A549 (cell line): ENCODE measurements at regions not wholly inside any gene's neighbourhood (a gene's known extent, or its start where the extent isn't known, plus 50 kb on each side); places are given as distances from the start of the nearest gene placed in this dataset.
A peak's percentile ranks its signal among the peaks of the same experiment; 100 is the strongest.

Source experiments
- ATAC-seq, 2 experiments: fragments of 200-7000 bp in 1 of 2; fragments of >200 bp in 1 of 2; cut with Nextera tagmentation in 1 of 2; cut with Tn5 transposase in 1 of 2; 3 replicates each; pipeline versions ENCODE4 v1.8.0 to v1.9.1; 2018 to 2020; ENCODE audit warnings: mild to moderate bottlenecking in 1 of 2, moderate library complexity in 1 of 2
- CTCF ChIA-PET: fragments of 300-600 bp; sonication (Branson Sonifier 250); formaldehyde crosslinking; extraction: SDS; loops from one replicate; lab custom pipeline; 2021; ENCODE audit warnings: antibody characterized with exemption, inconsistent platforms; lab: Yijun Ruan, JAX
- POLR2A ChIA-PET: fragments of 350-600 bp; formaldehyde crosslinking; extraction: SDS; loops from one replicate; lab custom pipeline; 2021; ENCODE audit warnings: antibody characterized with exemption, inconsistent platforms; lab: Yijun Ruan, JAX
- DNase-seq, 2 experiments: peaks; one replicate each; pipeline versions ENCODE4 v3.0.0 to v3.0.0-alpha.2; 2011 to 2016; ENCODE audit warnings: low read depth in 1 of 2, low spot score in 1 of 2
- FAIRE-seq: peaks from 2 replicates; lab custom pipeline; 2011; peaks lifted over from hg19 to GRCh38; lab: Jason Lieb, UNC
- H3K27ac ChIP-seq, 2 experiments: fragments of >200 bp; sonication (Bioruptor Twin); formaldehyde crosslinking; 3 replicates each; pipeline ENCODE4 v1.5.1; 2016 to 2017
- H3K4me1 ChIP-seq: fragments of >200 bp; sonication (Bioruptor Twin); formaldehyde crosslinking; 3 replicates; pipeline ENCODE4 v1.6.1; 2016
- H3K4me2 ChIP-seq: fragments of >200 bp; sonication (Bioruptor Twin); formaldehyde crosslinking; 3 replicates; pipeline ENCODE4 v1.6.1; 2016
- H3K4me3 ChIP-seq: fragments of >200 bp; sonication (Bioruptor Twin); formaldehyde crosslinking; 3 replicates; pipeline ENCODE4 v1.5.1; 2016
- H3K9me3 ChIP-seq: fragments of >200 bp; sonication (Bioruptor Twin); formaldehyde crosslinking; 3 replicates; pipeline ENCODE4 v1.6.1; 2016
- BCL3 ChIP-seq: fragments of >200 bp; sonication (Bioruptor Twin); formaldehyde crosslinking; IDR thresholded peaks from 3 replicates; pipeline ENCODE4 v1.6.1; 2016
- BHLHE40 ChIP-seq: IDR thresholded peaks from 2 replicates; pipeline ENCODE4 v1.6.1; 2012; ENCODE audit warnings: low read depth, low read length, inconsistent platforms
- CHD4 ChIP-seq: fragments of 200-600 bp; sonication (generic); IDR thresholded peaks from 2 replicates; pipeline ENCODE4 v1.6.1; 2016; ENCODE audit warnings: antibody characterized with exemption, mild to moderate bottlenecking, borderline replicate concordance
- CTCF ChIP-seq: fragments of >200 bp; sonication (Bioruptor Twin); formaldehyde crosslinking; IDR thresholded peaks from 3 replicates; pipeline ENCODE4 v1.5.1; 2016
- EHF ChIP-seq: fragments of 250-450 bp; sonication (Bioruptor Pico); IDR thresholded peaks from 2 replicates; pipeline ENCODE4 v1.5.0; 2020; ENCODE audit warnings: mild to moderate bottlenecking
- EHMT2 ChIP-seq: fragments of 200-600 bp; sonication (generic); IDR thresholded peaks from 2 replicates; pipeline ENCODE4 v1.6.1; 2016; ENCODE audit warnings: antibody characterized with exemption, low read depth, mild to moderate bottlenecking, moderate library complexity
- ELK1 ChIP-seq: fragments of 150-350 bp; IDR thresholded peaks from 2 replicates; pipeline ENCODE4 v1.6.1; 2014; ENCODE audit warnings: low read depth, mild to moderate bottlenecking, low read length
- FOSL2 ChIP-seq, 2 experiments: fragments of 450-650 bp in 1 of 2; fragments of >200 bp in 1 of 2; sonication (Bioruptor Twin) in 1 of 2; formaldehyde crosslinking; IDR thresholded peaks; 2 replicates each; pipeline versions ENCODE4 v1.5.0 to v1.6.1; 2016 to 2020; ENCODE audit warnings: mild to moderate bottlenecking in 1 of 2, moderate library complexity in 1 of 2
- GATA3 ChIP-seq: IDR thresholded peaks from 2 replicates; pipeline ENCODE4 v1.6.1; 2012; ENCODE audit warnings: borderline replicate concordance
- HOXB13 ChIP-seq: fragments of 250-450 bp; sonication (Bioruptor Pico); IDR thresholded peaks from 2 replicates; pipeline ENCODE4 v1.5.0; 2020; ENCODE audit warnings: low read depth, mild to moderate bottlenecking, moderate library complexity
- HOXB5 ChIP-seq: fragments of 250-450 bp; sonication (Bioruptor Pico); IDR thresholded peaks from 2 replicates; pipeline ENCODE4 v1.5.0; 2020; ENCODE audit warnings: mild to moderate bottlenecking, moderate library complexity
- MAFK ChIP-seq: fragments of 450-650 bp; IDR thresholded peaks from 2 replicates; pipeline ENCODE4 v1.6.1; 2014; ENCODE audit not compliant: partially characterized antibody
- MYC ChIP-seq: IDR thresholded peaks from 2 replicates; pipeline ENCODE4 v1.6.1; 2012; ENCODE audit warnings: mild to moderate bottlenecking, inconsistent platforms, low read length, improper control_type of control experiment, borderline replicate concordance
- POLR2AphosphoS2 ChIP-seq: conservative IDR thresholded peaks from 2 replicates; pipeline ENCODE4 v1.6.1; 2012; ENCODE audit warnings: low read length, improper control_type of control experiment, inconsistent platforms
- RAD21 ChIP-seq, 2 experiments: fragments of >200 bp in 1 of 2; sonication (Bioruptor Twin) in 1 of 2; formaldehyde crosslinking in 1 of 2; IDR thresholded peaks in 1 of 2; conservative IDR thresholded peaks in 1 of 2; 2 replicates in 1 of 2; 3 replicates in 1 of 2; pipeline ENCODE4 v1.6.1; 2012 to 2018; ENCODE audit warnings: inconsistent platforms in 1 of 2
- RARB ChIP-seq: fragments of 250-450 bp; sonication (Bioruptor Pico); IDR thresholded peaks from 2 replicates; pipeline ENCODE4 v1.8.0; 2021; ENCODE audit warnings: mild to moderate bottlenecking, moderate library complexity
- REST ChIP-seq: fragments of 200-600 bp; sonication (generic); IDR thresholded peaks from 2 replicates; pipeline ENCODE4 v1.6.1; 2016; ENCODE audit warnings: antibody characterized with exemption, mild to moderate bottlenecking, moderate library complexity
- RFX5 ChIP-seq: fragments of 450-650 bp; IDR thresholded peaks from 2 replicates; pipeline ENCODE4 v1.7.1; 2014; ENCODE audit warnings: antibody characterized with exemption, mild to moderate bottlenecking, moderate library complexity
- RNF2 ChIP-seq: fragments of 200-600 bp; sonication (generic); IDR thresholded peaks from 2 replicates; pipeline ENCODE4 v1.6.1; 2016; ENCODE audit warnings: low read depth, mild to moderate bottlenecking, antibody characterized with exemption, moderate library complexity, borderline replicate concordance
- SMC3 ChIP-seq: fragments of >200 bp; sonication (Bioruptor Twin); formaldehyde crosslinking; IDR thresholded peaks from 3 replicates; pipeline ENCODE4 v1.6.1; 2018; ENCODE audit warnings: inconsistent platforms
- TFCP2L1 ChIP-seq: fragments of 250-450 bp; sonication (Bioruptor Pico); IDR thresholded peaks from 2 replicates; pipeline ENCODE4 v1.5.0; 2021; ENCODE audit warnings: mild to moderate bottlenecking
- WGBS: methylation state at CpG from one replicate; pipeline ENCODE4 v1.1.6; 2017; ENCODE audit errors: missing lambda C conversion rate; 5-methylcytosine and 5-hydroxymethylcytosine counted together

GRCh38 chr13:84847107-84847506 is 952.1 kb downstream of the SLITRK6 start:
- ATAC-seq = no peak
- H3K4me2 ChIP-seq = no peak overlapping the region
- FAIRE-seq = no peak
- no peaks in the 10 kb centered on the region for H3K4me1 ChIP-seq
- DNase-seq = no peak
- WGBS = 13% methylated on average over 1 of the region's 1 CpG
- POLR2A ChIA-PET = no interaction called here
- no peak overlapping the region for H3K4me3 ChIP-seq
- CTCF ChIA-PET = no interaction called here
- TF ChIP-seq BCL3 = no peak
- TF ChIP-seq EHMT2 = no peak
- no peak for TF ChIP-seq CHD4
- TF ChIP-seq POLR2AphosphoS2 = no peak
- no peak for TF ChIP-seq CTCF
- no peak for TF ChIP-seq TFCP2L1 (CRISPR knock-in tag)
- no peak for TF ChIP-seq EHF
- TF ChIP-seq RARB (CRISPR knock-in tag) = no peak
- TF ChIP-seq MYC = no peak
- TF ChIP-seq REST = no peak
- TF ChIP-seq, all 56 proteins: peak for 0
- Histone ChIP-seq H3K27ac (no peak overlapping the region), H3K9me3 (no peaks in the 10 kb centered on the region)

- Histone ChIP-seq H3K27ac (no peak overlapping the region), H3K4me3 (no peak overlapping the region), H3K4me1 (no peaks in the 10 kb centered on the region), H3K9me3 (no peaks in the 10 kb centered on the region), H3K4me2 (no peak overlapping the region)
- POLR2A ChIA-PET = no interaction called here
- ATAC-seq = no peak
- no peak for FAIRE-seq
- 31% methylated on average over 4 of the region's 4 CpGs for WGBS
- TF ChIP-seq MAFK (peak; percentile 64), HOXB5 (no peak), BHLHE40 (no peak), RFX5 (no peak), RNF2 (no peak), HOXB13 (CRISPR knock-in tag) (no peak)
- CTCF ChIA-PET = interaction anchor here (1.0 kb wide), 1 partner anchor 16 kb away, joined by 3 read pairs; no protein-coding TSS in a partner anchor
- no peak for DNase-seq
Measured at GRCh38 chr13:84845907-84846619, 953.2 kb downstream of the SLITRK6 start.

- DNase-seq (peak; percentile 0 to 10), ATAC-seq (no peak), FAIRE-seq (no peak)
- CTCF ChIA-PET = interaction anchor here (0.7 to 1.5 kb wide), 2 partner anchors 58 to 265 kb away, joined by 3 read pairs; no protein-coding TSS in a partner anchor
- no peaks in the 10 kb centered on the region for H3K9me3 ChIP-seq
- POLR2A ChIA-PET = no interaction called here
- H3K4me2 ChIP-seq = no peak overlapping the region
- no peak overlapping the region for H3K27ac ChIP-seq
- 0% methylated on average over 1 of the region's 1 CpG for WGBS
- TF ChIP-seq RNF2 = no peak
- TF ChIP-seq HOXB5 = no peak
- TF ChIP-seq GATA3 = no peak
- TF ChIP-seq EHF = no peak
- TF ChIP-seq RAD21 (conservative IDR thresholded peaks at IDR 0.05 in 1 of 2, IDR thresholded peaks at IDR 0.05 in 1 of 2) = peak; percentile 53 to 56; a peak in 4 of 5 replicates
- peak; percentile 43; the same call in 2 of the 3 replicates for TF ChIP-seq CTCF
- TF ChIP-seq SMC3 = peak; percentile 44; the same call in 2 of the 3 replicates
- no peak for TF ChIP-seq FOSL2 (IDR thresholded peaks at IDR 0.05)
- no peak for TF ChIP-seq FOSL2 (CRISPR knock-in tag; IDR thresholded peaks at IDR 0.05)
- no peak for TF ChIP-seq ELK1
- no peak for TF ChIP-seq RARB (CRISPR knock-in tag)
- no peak overlapping the region for H3K4me3 ChIP-seq
- H3K4me1 ChIP-seq = no peaks in the 10 kb centered on the region
Measured at GRCh38 chr13:84844473-84844872, 954.7 kb downstream of the SLITRK6 start.
